ENCODE measurements at regions not wholly inside any gene's neighbourhood (a gene's known extent, or its start where the extent isn't known, plus 50 kb on each side); places are given as distances from the start of the nearest gene placed in this dataset.

GRCh38 chr15:95520511-95520910, 810.0 kb upstream of the NR2F2 start:
- Histone ChIP-seq H2AFZ (ENCODE audit: control insufficient read depth, low read length) (no peak overlapping the region), H3K36me3 (ENCODE audit: control insufficient read depth in 2 of 2, extremely low read depth in 1 of 2, insufficient read depth in 2 of 2, low read length in 2 of 2) (no peaks in the 10 kb centered on the region), H3K4me3 (ENCODE audit: control insufficient read depth in 2 of 3, extremely low read depth in 1 of 3, insufficient read depth in 2 of 3, low read depth in 1 of 3, low read length in 3 of 3) (no peak overlapping the region), H3K9me1 (ENCODE audit: control insufficient read depth, extremely low read depth, insufficient read depth, low read length) (no peaks in the 10 kb centered on the region), H3K4me2 (ENCODE audit: control insufficient read depth, extremely low read depth, insufficient read depth, low read depth, low read length) (no peak overlapping the region), H3K27ac (ENCODE audit: control insufficient read depth, insufficient read depth, low read length) (no peak overlapping the region), H3K4me1 (ENCODE audit: control insufficient read depth, extremely low read depth, insufficient read depth, low read length) (no peaks in the 10 kb centered on the region), H4K20me1 (ENCODE audit: control insufficient read depth, extremely low read depth, insufficient read depth, low read length) (no peaks in the 10 kb centered on the region), H3K9ac (ENCODE audit: control insufficient read depth, extremely low read depth, insufficient read depth, low read length) (no peak overlapping the region), H3K27me3 (ENCODE audit: control insufficient read depth, extremely low read depth, insufficient read depth, low read length) (no peaks in the 10 kb centered on the region), H3K79me2 (ENCODE audit: control insufficient read depth, insufficient read depth, low read length) (no peaks in the 10 kb centered on the region), H3K9me3 (ENCODE audit: control insufficient read depth, low read depth, low read length) (no peaks in the 10 kb centered on the region)
- DNase-seq (ENCODE audit: low read depth, low spot score) (no peak), FAIRE-seq (no peak)
- dilution Hi-C loops (cut with MboI; ENCODE audit: extremely low pct_ligation_motif_present, low sequenced_read_pairs), result no loop called here
- TF ChIP-seq EZH2 (IDR thresholded peaks at IDR 0.05; ENCODE audit: low read length) (no peak), CTCF (optimal IDR thresholded peaks at IDR 0.05 in 1 of 3, IDR thresholded peaks at IDR 0.05 in 1 of 3, conservative IDR thresholded peaks at IDR 0.05 in 1 of 3; ENCODE audit: extremely low read depth in 1 of 3, insufficient read depth in 2 of 3, low read length in 3 of 3) (no peak)

GRCh38 chr15:95520922-95521321, 809.6 kb upstream of the NR2F2 start:
- Histone ChIP-seq H3K9me1 (ENCODE audit: control insufficient read depth, extremely low read depth, insufficient read depth, low read length) (no peaks in the 10 kb centered on the region), H3K27me3 (ENCODE audit: control insufficient read depth, extremely low read depth, insufficient read depth, low read length) (no peaks in the 10 kb centered on the region), H3K4me3 (ENCODE audit: control insufficient read depth in 2 of 3, extremely low read depth in 1 of 3, insufficient read depth in 2 of 3, low read depth in 1 of 3, low read length in 3 of 3) (no peak overlapping the region), H3K4me2 (ENCODE audit: control insufficient read depth, extremely low read depth, insufficient read depth, low read depth, low read length) (no peak overlapping the region), H3K36me3 (ENCODE audit: control insufficient read depth in 2 of 2, extremely low read depth in 1 of 2, insufficient read depth in 2 of 2, low read length in 2 of 2) (no peaks in the 10 kb centered on the region), H3K9ac (ENCODE audit: control insufficient read depth, extremely low read depth, insufficient read depth, low read length) (no peak overlapping the region), H4K20me1 (ENCODE audit: control insufficient read depth, extremely low read depth, insufficient read depth, low read length) (no peaks in the 10 kb centered on the region), H3K4me1 (ENCODE audit: control insufficient read depth, extremely low read depth, insufficient read depth, low read length) (no peaks in the 10 kb centered on the region), H3K9me3 (ENCODE audit: control insufficient read depth, low read depth, low read length) (no peaks in the 10 kb centered on the region), H2AFZ (ENCODE audit: control insufficient read depth, low read length) (no peak overlapping the region), H3K27ac (ENCODE audit: control insufficient read depth, insufficient read depth, low read length) (no peak overlapping the region), H3K79me2 (ENCODE audit: control insufficient read depth, insufficient read depth, low read length) (no peaks in the 10 kb centered on the region)
- dilution Hi-C loops (cut with MboI; ENCODE audit: extremely low pct_ligation_motif_present, low sequenced_read_pairs), result no loop called here
- DNase-seq (ENCODE audit: low read depth, low spot score) (no peak), FAIRE-seq (no peak)
- TF ChIP-seq CTCF (optimal IDR thresholded peaks at IDR 0.05 in 1 of 3, IDR thresholded peaks at IDR 0.05 in 1 of 3, conservative IDR thresholded peaks at IDR 0.05 in 1 of 3; ENCODE audit: extremely low read depth in 1 of 3, insufficient read depth in 2 of 3, low read length in 3 of 3), result no peak
- no peak for TF ChIP-seq EZH2 (IDR thresholded peaks at IDR 0.05; ENCODE audit: low read length)

Measured in keratinocyte (primary cell).